GM23248 (cell line): ENCODE measurements at regions not wholly inside any gene's neighbourhood (a gene's known extent, or its start where the extent isn't known, plus 50 kb on each side); places are given as distances from the start of the nearest gene placed in this dataset.

Experiments used
- EZH2 ChIP-seq: fragments of 200-600 bp; sonication (generic); IDR thresholded peaks from 2 replicates; pipeline ENCODE4 v1.6.1; 2018; ENCODE audit warnings: antibody characterized with exemption, mild to moderate bottlenecking; ENCODE audit not compliant: insufficient read depth, poor library complexity, severe bottlenecking
- EZH2phosphoT487 ChIP-seq: fragments of 200-600 bp; sonication (generic); IDR thresholded peaks from 2 replicates; pipeline ENCODE4 v1.6.1; 2018; ENCODE audit warnings: antibody characterized with exemption, moderate library complexity, mild to moderate bottlenecking, low read depth; ENCODE audit not compliant: insufficient read depth

DNA sequence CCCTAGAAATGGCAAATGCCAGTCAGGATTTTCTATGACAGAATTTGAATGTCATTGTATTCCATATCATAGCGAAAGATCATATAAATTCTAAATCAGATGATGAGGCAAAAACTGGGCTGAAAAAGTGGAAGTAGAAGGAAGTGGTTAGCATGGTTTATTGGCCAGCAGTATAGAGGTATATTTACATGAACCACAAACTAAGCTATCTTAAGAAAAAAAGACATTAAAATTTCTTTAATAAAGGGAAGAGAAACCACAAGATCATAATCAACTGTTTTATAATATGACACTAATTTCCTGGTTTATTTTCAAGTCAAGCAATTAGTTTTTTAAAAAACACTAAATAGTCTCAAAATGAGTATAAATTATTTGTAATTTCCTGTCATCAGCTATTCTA, 123.2 kb upstream of the LRP1B start:
- TF ChIP-seq EZH2: no peak
- no peak for TF ChIP-seq EZH2phosphoT487
